GM12891 (cell line): ENCODE measurements at regions not wholly inside any gene's neighbourhood (a gene's known extent, or its start where the extent isn't known, plus 50 kb on each side); places are given as distances from the start of the nearest gene placed in this dataset.

Source experiments
- PAX5 ChIP-seq: IDR thresholded peaks from 2 replicates; pipeline ENCODE4 v1.6.1; 2011; ENCODE audit warnings: low read length, moderate library complexity, mild to moderate bottlenecking; ENCODE audit not compliant: insufficient read depth, severe bottlenecking
- POLR2A ChIP-seq: IDR thresholded peaks from 2 replicates; pipeline ENCODE4 v1.6.1; 2011; ENCODE audit warnings: low read depth, low read length, control low read depth
- POLR2AphosphoS5 ChIP-seq: IDR thresholded peaks from 2 replicates; pipeline ENCODE4 v1.6.1; 2011; ENCODE audit warnings: low read depth, low read length, control low read depth
- POU2F2 ChIP-seq: IDR thresholded peaks from 2 replicates; pipeline ENCODE4 v1.6.1; 2011; ENCODE audit warnings: low read depth, mild to moderate bottlenecking, control low read depth, low read length, moderate library complexity
- TAF1 ChIP-seq: IDR thresholded peaks from 2 replicates; pipeline ENCODE4 v1.6.1; 2011; ENCODE audit warnings: low read depth, low read length, control low read depth

- TF ChIP-seq PAX5 (no peak), POLR2A (no peak), TAF1 (no peak), POLR2AphosphoS5 (no peak), POU2F2 (no peak)
Measured at GRCh38 chr11:80686889-80687288, 1246.1 kb upstream of the TENM4 start.
